GM18499 (cell line): ENCODE measurements at regions not wholly inside any gene's neighbourhood (a gene's known extent, or its start where the extent isn't known, plus 50 kb on each side); places are given as distances from the start of the nearest gene placed in this dataset.
"Not testable (repeated sequence)": the region's sequence is repeated elsewhere in the genome, so short reads cannot be mapped to it uniquely, and the experiment has no call there.

ENCODE experiments used
- ATAC-seq: cut with Tn5 transposase; IDR thresholded peaks from one replicate; pipeline ENCODE4 v1.9.1; 2021; ENCODE audit warnings: moderate number of reproducible peaks; ENCODE audit not compliant: insufficient read depth, unreplicated experiment

DNA sequence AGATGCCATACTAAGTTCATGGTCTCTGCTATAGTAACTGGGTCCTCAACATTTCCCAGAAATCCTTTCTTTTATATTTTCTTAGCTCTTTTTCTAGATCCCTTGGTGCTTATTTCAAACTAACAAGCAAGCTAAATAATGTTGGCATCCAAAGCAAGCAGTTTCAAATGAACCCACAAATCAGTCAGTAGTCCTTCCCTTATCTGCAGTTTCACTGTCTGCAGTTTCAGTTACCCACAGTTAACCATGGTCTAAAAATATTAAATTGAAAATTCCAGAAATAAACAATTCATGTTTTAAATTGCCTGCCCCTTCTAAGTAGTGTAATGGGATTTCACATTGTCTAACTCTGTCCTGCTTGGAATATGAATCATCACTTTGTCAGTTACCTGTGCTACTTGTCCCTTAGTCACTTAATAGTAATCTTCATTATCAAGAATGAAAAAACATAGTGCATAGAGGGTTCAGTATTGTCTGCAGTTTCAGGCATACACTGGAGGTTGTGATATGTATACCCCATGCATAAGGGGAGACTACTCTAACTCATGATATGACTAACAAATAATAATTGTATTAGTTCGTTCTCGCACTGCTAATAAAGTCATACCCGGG is 633.7 kb downstream of the MECOM start:
- ATAC-seq = no peak

DNA sequence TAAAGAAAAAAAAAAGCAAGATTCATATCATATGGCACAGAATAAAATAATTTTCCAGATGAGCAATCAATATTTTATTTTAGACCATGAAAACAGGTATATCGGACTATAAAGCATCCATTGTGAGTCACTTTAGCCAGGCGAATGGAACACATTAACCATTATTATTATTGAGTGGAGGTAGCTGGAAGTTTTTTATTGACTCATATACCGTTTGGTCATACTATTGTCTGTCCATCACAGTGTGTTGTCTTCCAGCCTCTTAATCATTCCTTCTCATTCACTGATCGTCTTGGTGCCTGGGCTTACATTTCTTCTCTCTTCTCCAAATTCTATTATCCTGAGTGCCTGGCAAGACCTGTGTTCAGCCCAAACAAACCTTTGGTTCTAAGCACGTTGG is 634.8 kb downstream of the MECOM start:
- ATAC-seq = no peak

DNA sequence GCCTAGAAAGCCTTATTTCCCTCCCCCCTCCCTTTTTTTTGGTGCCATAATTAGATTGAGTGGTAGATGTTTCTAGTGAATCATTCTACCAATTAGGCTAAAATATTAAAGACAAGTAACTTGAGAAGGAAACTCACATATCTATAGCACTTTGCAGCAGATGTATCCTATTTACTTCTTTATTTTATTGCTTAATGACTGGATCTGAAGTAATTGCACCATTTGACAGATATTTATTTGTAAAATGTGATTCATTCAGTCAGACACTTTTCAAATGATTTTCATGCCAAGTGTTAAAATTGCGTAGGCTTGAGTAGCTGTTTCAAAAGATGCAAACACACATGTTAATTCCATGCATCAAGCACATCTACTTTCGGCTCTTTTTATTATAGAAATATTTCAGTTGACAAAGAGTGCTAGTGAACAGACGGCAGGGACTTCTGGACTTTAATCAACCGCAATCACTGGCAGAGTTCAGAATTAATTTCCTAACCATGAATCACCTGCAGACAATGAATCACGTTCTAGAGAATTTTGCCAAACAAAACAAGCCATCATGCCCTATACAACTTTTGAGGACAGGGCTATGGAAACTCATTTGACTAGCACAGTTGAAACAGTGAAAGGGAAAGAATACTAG is 636.8 kb downstream of the MECOM start:
- ATAC-seq = no peak

DNA sequence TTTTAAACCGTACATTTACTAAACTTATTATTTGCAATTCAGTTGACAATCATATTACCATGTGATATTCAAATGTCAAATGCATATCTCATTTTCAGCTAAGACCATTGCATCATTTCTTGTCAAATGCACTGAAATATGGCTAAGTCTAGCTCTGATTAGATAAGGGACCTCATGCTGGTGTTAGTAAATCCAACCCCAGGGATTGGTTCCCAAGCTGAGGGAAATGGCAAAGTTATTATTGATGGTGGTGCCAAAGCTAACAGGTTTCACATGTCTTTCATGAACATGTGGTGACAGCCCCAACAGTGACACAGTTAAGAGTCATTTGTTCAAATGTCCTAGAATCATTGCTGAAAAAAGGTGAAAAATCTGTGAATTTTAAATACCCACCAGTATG is 641.1 kb downstream of the MECOM start:
- ATAC-seq = no peak

DNA sequence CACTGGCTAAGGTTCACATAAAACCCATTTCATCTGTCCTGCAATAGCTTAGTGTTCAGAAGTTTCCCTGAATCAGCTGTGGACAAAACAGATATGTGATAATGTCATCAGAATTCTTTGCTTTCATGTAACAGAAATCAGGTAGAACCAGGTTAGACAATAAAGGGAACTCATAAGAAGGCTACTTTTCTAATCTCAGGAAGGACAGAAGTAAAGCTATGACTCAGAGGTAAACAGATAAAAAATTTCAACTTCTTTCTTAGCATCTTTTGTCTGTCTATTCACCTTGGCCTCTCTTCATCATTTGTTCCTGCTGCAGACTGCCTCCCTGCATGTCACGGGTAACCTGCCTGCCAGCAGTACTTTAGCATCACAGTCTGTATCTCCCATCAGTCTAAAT is 643.1 kb downstream of the MECOM start:
- no peak for ATAC-seq

DNA sequence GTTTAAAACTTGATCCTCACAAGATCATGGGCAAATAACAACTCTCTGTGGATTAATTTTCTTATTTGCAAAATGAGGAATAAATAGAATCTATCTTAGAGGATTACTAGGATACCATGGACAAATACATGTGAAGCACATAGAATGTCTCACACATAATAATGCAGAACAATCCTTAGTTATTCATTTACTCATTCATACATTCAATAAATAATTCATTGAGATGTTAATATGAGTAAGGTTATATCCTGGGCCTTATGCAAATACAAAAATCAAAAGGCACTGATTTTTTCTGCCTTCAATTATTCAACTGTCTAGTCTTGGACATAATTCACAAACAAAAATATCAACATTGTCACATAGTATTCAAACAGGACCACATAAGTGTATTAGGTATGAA is 654.1 kb downstream of the MECOM start:
- no peak for ATAC-seq

DNA sequence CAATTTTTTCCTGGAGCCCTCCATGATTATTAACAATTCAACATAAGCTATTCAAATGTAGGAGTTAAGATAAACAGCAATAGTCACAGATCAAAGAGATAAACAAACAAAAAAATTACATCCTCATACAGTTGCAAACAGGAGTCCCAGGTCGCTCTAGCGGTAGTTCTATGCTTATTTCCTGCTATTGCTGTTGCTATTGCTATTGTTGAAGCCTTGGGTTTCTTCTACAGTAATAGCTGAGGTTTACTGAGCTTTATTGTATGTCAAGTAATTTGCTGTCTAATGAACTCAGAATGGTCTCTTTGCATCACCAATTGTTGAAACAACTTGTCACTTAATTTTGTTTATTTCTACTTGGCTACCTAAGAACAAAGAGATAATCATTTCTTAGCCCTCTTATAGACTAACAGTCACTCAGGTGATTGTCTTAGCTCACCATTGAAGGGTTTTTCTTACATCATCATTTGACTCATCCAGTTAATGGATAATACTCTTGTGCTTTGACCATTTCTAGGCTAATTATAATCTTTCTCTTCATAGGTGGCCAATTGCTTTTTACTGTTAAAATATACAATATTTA is 654.6 kb downstream of the MECOM start:
- no peak for ATAC-seq

DNA sequence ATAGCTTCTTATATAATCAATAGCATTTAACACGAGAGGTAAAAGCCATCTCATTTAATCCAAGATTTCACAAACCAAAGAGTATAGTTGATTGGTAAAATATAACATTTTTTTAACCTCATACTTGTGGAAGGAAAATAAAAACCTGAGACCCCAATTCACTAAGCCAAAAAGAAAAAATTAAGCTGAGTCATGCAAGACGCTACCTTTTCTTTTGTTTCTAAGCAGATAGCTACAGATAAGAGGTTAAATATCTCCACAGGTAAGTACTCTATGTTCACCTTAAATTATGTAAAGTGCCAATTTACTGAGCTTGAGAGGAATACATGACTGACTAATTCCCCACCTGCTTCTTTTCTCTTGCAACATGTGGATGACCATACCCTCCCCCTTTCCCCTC is 656.4 kb downstream of the MECOM start:
- ATAC-seq = no peak

DNA sequence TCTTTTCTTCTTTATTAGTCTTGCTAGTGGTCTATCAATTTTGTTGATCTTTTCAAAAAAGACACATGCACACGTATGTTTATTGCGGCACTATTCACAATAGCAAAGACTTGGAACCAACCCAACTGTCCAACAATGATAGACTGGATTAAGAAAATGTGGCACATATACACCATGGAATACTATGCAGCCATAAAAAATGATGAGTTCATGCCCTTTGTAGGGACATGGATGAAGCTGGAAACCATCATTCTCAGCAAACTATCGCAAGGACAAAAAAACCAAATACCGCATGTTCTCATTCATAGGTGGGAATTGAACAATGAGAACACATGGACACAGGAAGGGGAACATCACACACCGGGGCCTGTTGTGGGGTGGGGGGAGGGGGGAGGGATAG is 657.1 kb downstream of the MECOM start:
- not testable (repeated sequence) for ATAC-seq

DNA sequence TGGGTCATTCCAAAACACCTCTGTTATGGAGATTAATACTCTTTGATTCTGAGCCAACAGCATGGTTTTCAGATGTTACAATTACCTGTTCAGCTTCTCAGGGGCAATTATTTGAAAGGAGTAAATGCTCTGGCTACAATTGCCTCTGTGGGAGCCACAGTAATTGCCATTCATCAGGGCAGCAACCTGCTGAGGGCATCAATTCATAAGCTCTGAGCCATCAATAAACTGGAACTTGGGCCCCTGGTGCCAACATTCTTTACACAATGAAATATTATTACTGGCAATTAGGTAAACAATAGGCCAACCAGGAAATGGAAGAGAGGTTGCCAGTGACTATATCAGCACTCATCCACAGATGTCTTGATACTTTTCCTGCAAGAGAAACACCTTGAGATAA is 660.8 kb downstream of the MECOM start:
- no peak for ATAC-seq

DNA sequence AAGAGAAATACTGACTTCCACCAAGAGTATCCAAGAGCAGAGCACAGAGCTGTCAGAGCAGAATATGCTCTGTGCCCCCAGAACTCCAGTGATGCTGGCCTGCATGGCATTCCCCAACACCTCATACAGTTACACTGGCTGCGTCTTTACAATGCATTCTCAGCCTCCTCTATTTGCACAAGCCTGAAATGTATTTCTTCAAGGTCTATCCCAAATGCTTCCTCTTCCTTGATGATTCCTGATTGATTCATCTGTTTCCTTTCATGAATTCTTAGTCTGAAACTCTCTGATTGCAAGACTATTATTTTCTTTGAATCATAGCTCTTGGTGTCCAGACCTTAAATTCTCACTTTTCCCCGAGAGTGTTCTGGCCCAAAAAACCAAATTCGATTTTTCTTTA is 664.7 kb downstream of the MECOM start:
- ATAC-seq = no peak

DNA sequence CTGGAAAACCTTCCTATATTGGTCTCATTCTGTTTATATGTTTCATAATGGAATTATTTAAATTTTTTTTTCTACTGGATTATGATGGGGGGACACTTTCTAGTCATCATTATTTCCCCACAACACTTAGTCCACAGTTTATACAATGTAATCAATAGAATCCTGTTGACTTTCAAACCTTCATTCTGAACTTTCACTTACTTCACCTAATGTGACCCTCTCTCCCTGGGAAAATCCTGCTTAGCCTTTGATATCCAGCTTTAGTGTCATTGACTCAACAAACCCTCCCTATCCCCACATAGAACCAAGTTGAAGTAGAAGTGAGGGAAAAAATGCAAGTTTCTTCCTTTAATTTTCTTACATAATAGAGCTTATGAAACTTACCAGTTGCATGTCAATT is 666.0 kb downstream of the MECOM start:
- ATAC-seq = no peak

DNA sequence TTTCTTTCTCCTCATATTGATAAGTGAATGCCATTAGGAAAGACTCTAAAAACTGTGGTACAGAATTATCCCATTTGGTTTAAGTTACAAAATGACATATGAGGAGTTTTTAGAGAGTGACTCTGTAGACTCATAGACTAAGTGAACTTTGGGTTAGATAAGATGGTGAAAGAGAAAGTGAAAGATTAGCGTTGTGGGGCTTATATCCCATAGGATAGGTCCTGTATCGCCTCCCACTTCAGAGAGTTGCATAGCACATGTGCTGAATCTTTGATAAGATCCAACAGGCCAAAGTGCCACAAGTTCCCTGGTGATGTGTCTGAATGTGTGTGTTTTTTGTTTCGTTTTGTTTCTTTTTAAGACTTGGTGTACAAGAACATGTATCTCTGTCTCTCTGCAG is 666.9 kb downstream of the MECOM start:
- no peak for ATAC-seq

DNA sequence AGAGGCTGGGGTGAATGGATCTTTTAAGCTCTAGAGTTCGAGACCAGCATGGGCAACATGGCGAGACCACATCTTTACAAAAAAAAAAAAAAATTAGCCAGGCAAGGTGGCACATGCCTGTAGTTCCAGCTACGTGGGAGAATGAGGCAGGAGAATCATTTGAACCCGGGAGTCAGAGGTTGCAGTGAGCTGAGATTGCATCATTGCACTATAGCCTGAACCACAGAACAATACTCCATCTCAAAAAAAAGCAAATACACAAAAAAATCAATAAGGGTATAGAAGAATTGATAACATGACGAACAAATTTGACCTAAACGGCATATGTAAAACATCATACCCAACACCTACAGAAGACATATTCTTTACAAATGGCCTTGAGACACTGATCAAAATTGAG is 668.4 kb downstream of the MECOM start:
- no peak for ATAC-seq

DNA sequence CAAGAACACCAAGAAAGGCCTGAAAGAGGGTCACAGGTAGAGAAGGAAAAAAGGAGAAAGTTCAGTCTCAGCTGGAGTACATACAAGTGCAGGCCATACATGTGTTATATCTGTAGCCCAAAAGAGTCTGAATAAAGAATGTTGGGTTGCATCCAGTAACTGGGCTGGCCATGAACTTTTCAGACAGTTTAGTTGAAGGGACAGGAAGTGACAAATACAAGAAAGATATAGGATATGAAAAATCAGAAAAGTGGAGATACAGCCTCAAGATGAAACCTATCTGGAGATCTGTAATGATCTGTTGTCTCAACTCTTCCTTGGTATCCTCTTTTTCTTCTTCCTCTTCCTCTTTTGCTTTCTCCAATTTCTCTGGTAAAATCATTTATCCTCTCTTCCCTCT is 671.7 kb downstream of the MECOM start:
- ATAC-seq = no peak

DNA sequence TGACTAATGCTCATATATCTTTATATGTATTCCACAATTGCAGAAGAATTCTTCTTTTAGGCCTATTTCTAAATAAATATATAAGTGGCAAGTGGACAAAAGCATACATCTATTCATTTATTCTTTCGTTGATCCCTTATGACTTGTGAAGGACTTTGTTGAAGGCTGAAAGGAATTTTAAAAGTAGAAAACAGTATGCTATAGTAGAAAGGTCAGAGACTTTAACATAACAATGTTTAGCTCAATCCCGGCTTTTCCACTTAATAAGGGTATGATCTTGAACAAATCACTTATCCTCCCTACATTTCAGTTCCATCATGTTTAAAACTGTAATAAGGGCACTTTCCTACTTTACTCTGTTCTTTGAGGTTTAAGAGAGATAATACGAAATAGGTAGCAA is 672.9 kb downstream of the MECOM start:
- no peak for ATAC-seq

DNA sequence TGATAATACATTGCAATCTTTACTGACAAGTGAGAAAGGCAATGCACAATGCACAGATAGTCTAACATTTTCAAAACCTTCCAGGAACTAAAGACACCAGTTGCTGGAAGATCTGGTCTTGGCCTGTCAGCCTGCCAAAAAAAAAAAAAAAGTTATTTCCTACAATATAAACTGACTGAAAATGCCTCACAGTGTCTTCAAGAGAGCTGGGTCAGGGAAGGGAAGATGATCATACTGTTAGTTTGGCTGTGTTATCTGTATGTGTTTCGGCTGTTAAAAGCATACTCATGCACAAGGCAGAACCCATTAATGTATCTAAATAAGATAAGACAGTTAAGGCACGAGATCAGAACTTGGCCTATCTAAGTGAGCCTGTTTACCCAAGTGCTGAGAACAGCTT is 673.4 kb downstream of the MECOM start:
- no peak for ATAC-seq

DNA sequence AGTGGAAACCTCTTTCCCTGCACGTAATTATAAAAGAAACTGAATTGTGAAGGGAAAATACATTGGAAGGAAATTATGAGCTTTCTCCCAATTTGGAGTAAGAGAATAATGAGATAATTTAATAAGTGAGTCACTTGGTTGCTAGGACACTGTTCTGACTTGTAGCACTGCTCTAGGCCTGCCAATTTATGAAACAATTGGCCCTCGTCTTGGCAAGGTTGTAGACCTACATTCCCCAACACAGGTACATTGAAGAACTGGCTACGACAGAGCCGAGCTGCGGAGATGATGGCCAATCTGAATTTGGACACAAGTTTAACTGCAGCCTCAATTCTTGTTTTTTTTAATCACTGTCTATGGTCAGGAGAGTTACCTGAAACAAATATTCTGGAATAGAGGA is 674.1 kb downstream of the MECOM start:
- no peak for ATAC-seq

DNA sequence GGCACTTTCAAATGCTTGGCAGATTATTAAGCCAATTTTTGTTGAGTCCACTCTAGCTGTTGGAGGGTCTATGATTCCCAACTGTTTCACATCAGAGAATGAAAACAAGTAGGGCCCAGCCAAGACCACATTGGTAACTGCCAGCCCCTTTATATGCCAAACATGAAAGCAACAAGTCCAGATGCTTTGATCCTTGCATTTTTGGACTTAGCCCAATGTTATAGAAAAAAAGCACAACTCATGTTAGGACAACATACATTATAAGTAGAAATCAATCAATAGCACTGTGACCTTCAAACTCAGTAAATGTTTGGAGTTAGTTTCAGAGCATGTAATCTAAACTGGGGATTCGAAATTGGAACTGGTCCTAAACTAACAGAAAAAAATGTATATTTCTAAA is 674.7 kb downstream of the MECOM start:
- ATAC-seq = no peak

DNA sequence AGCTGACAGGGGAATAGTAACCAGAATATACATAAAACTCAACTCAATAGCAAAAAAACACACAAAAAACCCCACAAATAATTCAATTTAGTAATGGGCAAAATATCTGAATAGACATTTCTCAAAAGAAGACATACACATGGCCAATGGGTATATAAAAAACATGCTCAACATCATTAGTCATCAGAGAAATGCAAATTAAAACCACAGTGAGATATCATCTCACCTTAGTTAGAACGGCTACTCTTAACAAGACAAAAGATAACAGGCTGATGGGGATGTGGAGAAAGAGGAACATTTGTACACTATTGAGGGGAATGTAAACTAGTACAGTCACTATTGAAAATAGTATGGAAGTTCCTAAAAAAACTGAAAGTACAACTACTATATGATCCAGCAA is 678.6 kb downstream of the MECOM start:
- ATAC-seq = no peak

DNA sequence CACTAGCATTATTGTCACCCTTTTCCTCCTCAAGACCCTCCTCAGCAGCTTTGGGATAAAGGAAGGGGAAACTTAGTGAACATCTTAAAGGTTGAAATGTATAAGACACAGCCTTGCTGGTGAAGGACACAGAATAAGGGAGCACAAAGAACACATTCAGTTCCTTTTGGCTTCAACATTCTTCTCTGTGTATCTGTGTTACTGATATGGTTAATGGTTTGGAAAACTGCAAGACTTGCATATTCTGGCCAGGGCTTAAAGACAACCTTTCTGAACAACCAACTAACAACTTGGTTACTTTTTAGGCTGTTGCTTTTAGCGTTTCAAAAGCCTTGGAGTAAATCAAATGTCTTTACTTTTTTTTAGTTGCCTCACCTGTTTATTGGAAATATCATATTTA is 680.5 kb downstream of the MECOM start:
- ATAC-seq = no peak

DNA sequence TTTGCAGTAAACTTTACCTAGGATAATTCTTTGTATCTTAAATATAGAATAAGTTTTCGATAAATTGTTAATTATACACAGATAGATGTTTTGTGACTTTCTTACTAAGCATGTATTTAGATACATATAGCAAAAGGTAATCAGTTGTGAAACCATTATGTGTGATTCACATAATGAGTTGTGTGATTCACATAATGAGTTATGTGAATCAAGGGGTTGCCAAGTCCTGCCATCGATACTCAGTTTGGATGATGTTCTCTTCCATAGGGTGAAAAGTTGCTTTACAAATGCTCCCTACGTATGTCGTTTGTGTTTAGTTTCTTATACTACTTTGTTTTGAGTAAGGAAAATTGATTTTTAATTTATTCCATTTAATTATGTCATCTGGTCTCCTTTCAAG is 682.1 kb downstream of the MECOM start:
- ATAC-seq = no peak
